HG03060 (cell line): ENCODE measurements at regions not wholly inside any gene's neighbourhood (a gene's known extent, or its start where the extent isn't known, plus 50 kb on each side); places are given as distances from the start of the nearest gene placed in this dataset.

Source experiments
- ATAC-seq: cut with Tn5 transposase; IDR thresholded peaks from one replicate; pipeline ENCODE4 v1.9.1; 2021; ENCODE audit warnings: low read depth, moderate number of reproducible peaks; ENCODE audit not compliant: unreplicated experiment

GRCh38 chr12:104863296-104863948, 94.7 kb downstream of the SLC41A2 start:
- no peak for ATAC-seq

GRCh38 chr12:104858611-104859543, 99.2 kb downstream of the SLC41A2 start:
- no peak for ATAC-seq

- no peak for ATAC-seq
Observed at GRCh38 chr12:104856531-104856930, 101.6 kb downstream of the SLC41A2 start.

- ATAC-seq = no peak
Observed at GRCh38 chr12:104855599-104855998, 102.5 kb downstream of the SLC41A2 start.

- ATAC-seq = no peak
Observed at GRCh38 chr12:104852896-104853295, 105.2 kb downstream of the SLC41A2 start.

GRCh38 chr12:104852102-104852501, 106.0 kb downstream of the SLC41A2 start:
- ATAC-seq = no peak

GRCh38 chr12:104850781-104851180, 107.3 kb downstream of the SLC41A2 start:
- no peak for ATAC-seq

GRCh38 chr12:104846056-104846767, 111.9 kb downstream of the SLC41A2 start:
- ATAC-seq = no peak

- ATAC-seq = no peak
Observed at GRCh38 chr12:104844123-104844522, 114.0 kb downstream of the SLC41A2 start.

GRCh38 chr12:104840262-104840661, 117.8 kb downstream of the SLC41A2 start:
- no peak for ATAC-seq

- ATAC-seq = no peak
Observed at GRCh38 chr12:104835317-104835716, 122.8 kb downstream of the SLC41A2 start.

- no peak for ATAC-seq
Observed at GRCh38 chr12:104834607-104835006, 123.5 kb downstream of the SLC41A2 start.

- no peak for ATAC-seq
Observed at GRCh38 chr12:104833756-104834155, 124.3 kb downstream of the SLC41A2 start.

- no peak for ATAC-seq
Observed at GRCh38 chr12:104828015-104828414, 130.1 kb downstream of the SLC41A2 start.

- ATAC-seq = no peak
Observed at GRCh38 chr12:104827587-104827986, 130.5 kb downstream of the SLC41A2 start.

GRCh38 chr12:104825408-104825807, 132.7 kb downstream of the SLC41A2 start:
- ATAC-seq = no peak

- no peak for ATAC-seq
Observed at GRCh38 chr12:104823985-104824461, 134.1 kb downstream of the SLC41A2 start.

GRCh38 chr12:104822941-104823340, 135.1 kb downstream of the SLC41A2 start:
- no peak for ATAC-seq

- ATAC-seq = no peak
Observed at GRCh38 chr12:104816845-104817503, 141.1 kb downstream of the SLC41A2 start.

- no peak for ATAC-seq
Observed at GRCh38 chr12:104815935-104816334, 142.2 kb downstream of the SLC41A2 start.
